HG03103 (cell line): ENCODE measurements at regions not wholly inside any gene's neighbourhood (a gene's known extent, or its start where the extent isn't known, plus 50 kb on each side); places are given as distances from the start of the nearest gene placed in this dataset.
"Not testable (repeated sequence)": the region's sequence is repeated elsewhere in the genome, so short reads cannot be mapped to it uniquely, and the experiment has no call there.

Experiments
- ATAC-seq: cut with Tn5 transposase; IDR thresholded peaks from one replicate; pipeline ENCODE4 v1.9.1; 2021; ENCODE audit warnings: low read depth; ENCODE audit not compliant: unreplicated experiment

DNA sequence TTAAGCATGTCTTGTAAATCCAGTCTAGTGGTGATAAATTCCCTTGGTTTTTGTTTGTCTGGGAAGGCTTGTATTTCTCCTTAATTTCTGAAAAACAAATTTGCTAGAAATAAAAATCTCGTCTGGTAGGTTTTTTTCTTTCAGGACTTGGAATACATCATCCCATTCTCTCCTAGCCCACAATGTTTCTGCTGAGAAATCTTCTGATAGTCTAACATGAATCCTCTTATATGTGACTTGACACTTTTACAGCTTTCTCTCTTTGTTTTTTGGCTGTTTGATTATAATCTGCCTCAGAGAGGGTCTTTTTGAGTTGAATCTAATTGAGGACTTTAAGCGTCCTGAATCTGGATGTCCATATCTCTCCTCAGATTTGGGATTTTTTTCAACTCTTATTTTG, 104.9 kb downstream of the FEM1C start:
- no peak for ATAC-seq

DNA sequence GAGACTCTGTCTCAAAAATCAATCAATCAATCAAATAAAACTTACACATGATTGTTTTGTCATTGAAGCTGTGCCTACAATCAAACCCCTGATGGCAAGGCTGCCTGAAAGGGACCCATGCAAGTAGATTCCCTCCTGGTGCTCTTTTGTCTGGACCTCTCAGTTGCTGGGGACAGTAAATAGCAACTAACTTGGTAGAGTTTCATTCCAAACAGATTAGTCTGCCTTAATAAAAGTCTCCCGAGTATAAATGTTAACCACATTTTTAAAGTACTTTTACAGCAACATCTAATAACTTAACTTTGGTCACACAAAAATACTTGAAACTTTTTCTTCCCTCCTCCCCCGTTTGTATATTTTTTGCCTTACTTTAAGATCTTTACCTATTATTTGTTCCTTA, 105.5 kb downstream of the FEM1C start:
- no peak for ATAC-seq

DNA sequence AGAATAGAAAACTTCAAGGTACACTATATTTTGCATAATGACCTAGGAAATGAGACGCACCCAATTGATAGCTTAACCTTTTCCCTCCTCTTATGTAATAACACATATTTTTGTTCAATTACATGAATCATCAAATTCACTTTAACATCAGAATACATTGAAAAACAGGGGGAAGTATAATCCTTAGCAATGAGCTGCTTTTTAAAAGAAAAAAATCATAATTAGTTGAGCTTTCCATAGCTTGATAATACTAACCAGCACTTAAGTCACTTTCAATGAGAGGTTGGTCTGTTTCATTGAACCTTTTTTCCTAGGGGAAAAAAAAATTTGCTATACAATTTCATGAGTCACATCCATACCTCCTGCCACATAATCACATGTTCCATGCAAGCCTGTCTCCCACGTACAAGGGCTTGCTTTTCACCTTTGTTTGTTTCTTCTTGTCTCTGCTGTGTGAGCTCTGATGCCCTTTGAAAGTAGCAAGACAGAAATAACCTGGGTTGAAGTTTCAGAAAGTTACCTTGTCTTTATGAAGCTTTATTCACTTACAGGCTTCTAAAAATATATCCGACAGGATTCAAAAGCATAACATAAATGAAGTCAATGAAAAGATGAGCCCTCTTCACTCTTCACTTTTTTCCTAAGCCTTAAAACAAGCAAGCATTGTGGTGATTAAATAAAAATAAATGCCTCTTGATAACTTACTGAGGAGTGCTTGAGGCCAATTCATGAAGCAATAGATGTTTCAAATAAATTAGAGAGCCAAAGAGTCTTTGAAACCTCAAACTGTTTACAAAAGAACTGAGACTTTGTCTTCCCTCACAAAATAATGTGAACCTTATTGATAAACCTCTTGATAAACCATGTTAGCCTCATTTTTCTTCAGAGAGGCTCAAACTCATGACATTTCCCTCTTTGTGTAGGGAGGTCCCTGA, 108.5 kb downstream of the FEM1C start:
- no peak for ATAC-seq

DNA sequence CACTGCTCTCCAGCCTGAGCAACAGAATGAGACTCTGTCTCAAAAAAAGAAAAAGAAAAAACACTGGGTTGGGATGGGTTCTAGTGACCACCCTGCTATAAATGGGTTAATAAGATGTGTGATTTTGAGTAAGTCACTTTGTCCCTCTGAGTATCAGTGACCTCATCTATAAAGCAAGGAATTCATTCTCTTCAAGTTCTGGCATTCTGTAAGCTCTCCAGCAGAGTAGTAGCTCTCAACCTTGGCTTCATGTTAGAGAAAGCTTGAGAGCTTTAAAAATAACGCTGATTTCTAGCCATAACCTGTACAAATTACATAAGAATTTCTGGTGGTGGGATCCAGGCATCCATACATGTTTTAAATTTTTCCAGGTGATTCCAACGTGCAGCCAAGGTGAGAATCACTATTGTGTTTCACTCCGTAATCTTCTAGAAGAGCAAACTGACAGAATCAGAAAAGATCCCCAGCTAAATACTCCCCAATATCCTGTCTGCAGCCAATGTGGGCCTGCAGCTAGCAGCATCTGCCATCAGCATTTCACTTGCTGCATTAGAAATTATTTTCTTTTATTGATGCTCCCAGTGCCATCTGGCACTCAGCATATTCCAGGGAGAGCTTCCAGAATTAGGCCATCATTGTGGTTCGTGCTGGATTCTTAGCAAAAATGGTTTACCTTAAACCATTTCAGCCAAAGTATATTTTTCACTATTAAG, 109.4 kb downstream of the FEM1C start:
- ATAC-seq = no peak

DNA sequence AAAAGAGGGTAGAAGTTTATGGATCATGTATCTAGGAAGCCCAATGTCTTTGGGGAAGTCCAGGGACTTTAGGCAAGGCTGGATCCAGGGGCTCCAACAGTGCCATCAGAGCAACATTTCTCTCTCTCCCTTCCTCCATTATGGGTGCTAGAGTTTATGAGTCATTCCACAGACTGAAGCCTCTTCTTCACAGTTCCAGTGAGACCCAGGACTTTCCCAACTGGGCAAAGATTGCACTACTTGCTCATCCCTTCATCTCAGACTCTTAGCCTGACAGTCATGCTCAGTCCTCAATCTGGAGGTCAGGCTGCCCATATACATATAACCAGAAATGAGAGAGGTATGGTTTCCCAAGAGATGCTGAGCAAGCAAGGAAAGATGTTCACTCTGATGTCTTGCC, 110.7 kb downstream of the FEM1C start:
- no peak for ATAC-seq

DNA sequence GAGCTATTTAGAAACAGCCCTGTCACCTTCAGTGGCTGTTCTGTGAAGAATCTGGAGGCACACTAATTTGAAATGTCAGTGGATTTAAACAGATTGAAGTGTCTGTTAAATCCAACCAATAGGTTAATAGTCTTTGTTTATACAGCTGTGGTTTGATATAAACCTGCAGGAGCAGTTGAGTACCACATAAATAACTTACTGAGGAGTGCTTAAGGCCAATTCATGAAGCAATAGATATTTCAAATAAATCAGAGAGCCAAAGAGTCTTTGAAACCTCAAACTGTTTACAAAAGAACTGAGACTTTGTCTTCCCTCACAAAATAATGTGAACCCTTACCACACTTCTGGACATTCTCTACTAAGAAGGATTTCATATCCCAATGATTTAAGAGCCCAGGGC, 111.9 kb downstream of the FEM1C start:
- ATAC-seq = no peak

DNA sequence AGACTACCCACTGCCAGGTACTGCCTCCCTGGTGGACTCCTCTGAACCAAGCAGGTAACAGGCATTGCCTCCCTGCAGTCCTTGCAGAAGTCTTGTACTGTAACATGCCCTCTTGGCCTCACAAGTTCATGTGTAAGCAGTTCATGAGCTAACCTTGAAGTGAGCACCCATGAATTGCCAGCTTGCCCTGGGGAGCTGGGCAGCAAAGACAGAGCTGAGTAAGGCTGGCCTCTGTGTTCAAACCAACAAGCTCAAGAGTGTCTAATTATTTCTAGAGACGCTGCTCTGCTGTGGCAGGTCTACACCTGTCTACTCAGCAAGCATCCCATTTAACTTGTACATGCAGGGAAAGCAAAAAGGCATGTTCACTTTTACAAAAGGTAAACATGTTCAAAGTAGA, 113.5 kb downstream of the FEM1C start:
- ATAC-seq = no peak

DNA sequence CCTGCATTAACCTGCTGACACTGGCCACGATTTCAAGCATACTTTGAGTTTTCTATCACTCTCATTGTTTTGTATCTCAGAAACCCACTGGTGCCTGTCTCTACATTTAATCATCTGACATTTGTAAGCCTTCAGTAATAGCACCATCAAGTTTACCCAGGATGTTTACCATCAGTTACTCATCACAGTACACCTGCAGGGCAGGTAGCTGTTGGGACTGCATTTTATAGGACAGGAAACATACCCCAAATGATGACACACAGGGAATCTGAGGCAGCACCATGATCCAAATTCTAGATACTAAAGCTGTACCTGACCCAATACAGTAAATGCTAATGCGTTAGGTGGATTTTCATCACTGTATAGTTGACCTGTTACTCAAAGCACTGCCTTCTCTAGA, 114.2 kb downstream of the FEM1C start:
- ATAC-seq = no peak

DNA sequence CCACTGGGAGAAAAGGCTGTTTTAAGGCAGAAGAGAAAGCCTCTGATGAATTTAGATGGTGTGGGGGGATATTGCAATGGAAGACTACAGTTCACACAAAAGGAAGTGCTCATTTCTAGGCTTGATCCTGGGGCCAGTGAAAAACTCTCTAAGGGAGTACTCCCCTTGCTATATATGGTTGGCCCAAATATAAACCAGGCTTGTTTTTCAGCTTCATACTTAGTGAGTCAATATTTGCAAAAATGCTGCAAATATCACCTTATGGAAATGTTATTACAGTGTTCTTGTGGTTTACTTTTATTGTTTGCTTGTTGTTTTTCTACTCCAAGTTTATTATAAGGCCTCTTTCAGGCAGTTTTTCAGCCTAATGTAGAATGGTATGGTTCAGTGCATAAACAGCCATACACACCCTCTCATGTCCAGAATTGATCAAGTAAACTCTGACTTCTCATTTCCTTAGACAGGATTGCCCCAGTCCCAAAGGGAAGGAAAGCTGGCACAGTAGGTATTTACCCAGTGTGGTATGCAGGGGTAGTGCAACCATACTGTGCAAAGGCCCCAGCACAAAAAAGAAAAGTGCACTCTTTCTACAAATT, 115.1 kb downstream of the FEM1C start:
- ATAC-seq = no peak

DNA sequence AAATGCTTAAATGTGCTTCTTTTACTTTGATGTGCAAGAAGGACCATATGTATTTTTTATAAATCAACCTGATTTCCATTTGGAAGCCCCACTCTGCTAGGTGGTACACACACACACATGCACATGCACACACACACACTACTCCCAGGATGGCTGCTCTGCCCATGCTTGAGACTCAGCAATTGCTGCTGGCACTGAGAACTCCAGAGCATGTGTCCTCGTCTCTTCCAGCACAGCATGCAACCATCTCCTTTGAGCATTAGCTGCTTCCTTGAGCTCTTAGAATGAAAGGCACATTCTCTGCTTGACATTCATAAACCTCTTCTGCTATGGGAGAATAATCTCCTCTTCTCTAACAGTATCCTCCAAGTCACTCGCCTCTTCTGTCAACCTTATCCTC, 115.9 kb downstream of the FEM1C start:
- no peak for ATAC-seq

DNA sequence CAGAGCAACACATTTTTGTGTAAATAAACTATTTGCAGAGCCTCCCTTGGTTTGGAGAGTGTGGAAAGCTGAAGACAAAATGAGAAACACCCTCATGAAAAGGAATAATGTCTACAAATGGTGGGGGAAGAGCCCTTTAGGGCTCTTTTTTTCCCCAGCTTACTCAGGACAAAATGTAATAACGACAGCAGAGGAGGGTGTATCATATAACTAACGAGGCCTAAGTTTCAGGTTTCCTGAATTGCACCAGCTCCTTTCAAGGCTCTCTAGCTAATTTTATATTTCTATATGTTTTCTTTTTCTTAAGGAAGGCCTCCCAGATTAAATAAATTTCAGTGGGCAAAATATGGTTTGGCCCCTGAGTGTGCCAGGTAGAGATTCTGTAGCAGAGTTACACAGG, 116.3 kb downstream of the FEM1C start:
- no peak for ATAC-seq

DNA sequence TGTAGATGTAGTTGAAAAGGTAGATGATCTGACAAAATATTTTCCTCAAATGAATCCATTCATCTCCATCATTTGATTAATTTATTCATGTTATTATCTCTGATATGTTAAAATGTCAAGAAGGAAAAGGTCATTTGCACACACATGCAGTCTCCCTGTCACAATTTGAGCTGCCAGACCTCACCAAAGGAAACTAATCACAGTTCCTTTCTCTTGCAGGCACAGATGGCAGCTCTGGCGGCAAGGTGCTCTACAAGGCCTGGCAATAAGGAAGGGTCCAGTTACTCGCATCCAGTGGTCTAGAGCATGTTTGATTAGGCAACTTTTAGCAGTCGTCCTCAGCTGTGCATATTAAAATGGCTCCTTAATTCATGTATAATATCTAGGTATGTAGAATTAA, 120.1 kb downstream of the FEM1C start:
- no peak for ATAC-seq

DNA sequence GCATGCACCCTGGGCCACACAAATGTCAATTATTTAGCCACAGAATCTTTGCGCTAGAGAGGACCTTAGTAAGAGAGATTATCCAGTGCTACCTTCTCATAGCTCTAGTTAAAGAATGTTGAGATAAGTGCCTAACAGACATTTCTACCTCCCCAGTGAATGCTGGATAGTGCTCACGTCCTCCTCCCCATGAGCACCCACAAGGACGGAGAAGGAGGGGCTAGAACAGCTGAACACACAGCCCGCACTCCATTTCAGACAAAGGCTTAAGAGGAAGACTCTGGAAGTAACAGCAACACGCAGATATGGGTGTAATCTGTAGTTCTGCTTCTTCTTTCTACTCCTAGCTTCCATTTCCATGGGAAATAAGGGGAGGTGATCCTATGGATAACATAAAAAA, 120.5 kb downstream of the FEM1C start:
- no peak for ATAC-seq

DNA sequence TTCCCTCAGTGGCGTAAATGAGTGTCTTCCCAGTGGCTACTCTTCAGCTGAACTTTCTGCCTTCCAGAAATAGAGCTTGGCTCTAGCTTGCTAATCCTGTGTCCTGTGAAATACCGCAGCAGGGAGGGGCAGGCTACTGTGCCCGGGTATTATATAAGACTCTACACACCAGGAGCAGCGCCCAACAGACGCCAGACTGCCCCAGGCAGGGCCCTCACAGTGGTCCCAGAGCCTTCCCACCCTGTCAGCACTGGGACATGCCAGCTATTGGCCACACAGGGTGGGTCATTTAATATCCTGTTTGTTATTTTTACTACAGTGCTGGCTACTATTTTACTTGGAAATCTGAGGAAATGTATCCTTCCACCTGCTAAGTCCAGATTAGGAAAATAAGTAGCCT, 121.0 kb downstream of the FEM1C start:
- no peak for ATAC-seq

DNA sequence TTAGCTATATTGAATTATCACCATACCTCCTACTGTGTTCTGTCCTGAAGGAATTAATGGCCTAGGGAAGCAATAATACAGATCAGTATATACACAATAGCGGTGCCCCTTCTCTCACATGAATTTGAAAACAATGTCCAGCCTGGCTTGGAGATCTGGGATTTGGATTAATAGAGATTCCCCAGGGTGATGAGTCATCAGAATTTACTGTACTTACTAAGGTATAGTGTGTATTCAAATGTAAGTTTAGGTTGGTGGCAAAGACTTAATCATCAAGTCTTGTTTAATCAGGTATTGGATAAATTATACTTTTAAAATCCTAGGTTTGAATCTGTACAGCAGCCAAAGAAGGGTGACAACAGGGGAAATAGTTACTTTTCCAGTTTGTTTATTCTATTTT, 121.5 kb downstream of the FEM1C start:
- no peak for ATAC-seq

DNA sequence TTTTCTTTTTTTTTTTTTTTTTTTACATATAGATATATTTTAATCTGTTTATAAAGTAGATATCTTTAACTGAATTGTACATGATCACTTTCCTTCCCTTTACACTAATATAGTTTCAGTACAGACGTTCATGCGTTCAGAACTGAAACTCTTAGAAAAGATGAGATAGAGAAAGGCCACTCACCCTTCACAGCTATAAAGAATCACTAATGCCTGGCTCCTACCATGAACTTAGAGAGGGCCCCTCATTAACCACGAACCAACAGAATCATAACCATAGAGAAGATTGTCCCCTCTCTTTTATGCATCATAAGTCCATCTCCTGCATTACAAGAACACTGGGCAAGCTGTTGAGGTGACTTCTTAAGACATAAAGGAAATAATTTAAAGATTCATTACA, 123.8 kb downstream of the FEM1C start:
- not testable (repeated sequence) for ATAC-seq

DNA sequence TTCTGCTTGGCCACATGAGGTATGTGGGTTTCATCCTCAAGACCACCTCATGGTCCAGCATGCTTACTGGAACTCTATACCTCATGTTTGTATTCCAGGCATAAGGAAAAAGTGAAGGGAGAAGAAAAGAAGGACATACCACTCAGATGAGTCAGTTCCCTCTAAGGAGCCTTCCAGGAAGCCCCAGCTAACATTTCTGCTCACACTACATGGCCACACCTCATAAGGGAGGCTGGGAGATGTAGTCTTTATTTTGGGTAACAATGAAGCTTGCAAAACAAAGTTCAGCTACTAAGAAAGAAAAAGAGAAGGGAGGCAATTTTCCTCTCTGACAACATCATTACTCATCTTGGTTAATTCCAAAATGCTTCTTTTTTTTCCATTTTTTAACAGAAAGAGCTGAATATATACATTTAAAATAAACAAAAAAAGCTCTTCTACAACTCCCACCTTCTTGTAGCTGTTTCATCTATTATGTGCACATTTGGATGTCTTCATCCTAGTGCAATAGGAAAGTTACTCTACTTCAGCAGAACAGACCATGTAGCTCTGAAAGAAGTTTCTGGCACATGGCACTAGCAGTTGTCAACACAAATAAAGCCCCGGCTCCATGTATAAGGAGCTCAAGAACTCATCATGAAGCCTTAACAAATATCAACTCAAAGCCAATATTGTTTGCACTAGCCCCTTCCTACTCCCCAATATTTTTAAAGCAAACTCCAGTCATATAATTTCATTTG, 123.6 kb upstream of the CCDC112 start:
- ATAC-seq = no peak

DNA sequence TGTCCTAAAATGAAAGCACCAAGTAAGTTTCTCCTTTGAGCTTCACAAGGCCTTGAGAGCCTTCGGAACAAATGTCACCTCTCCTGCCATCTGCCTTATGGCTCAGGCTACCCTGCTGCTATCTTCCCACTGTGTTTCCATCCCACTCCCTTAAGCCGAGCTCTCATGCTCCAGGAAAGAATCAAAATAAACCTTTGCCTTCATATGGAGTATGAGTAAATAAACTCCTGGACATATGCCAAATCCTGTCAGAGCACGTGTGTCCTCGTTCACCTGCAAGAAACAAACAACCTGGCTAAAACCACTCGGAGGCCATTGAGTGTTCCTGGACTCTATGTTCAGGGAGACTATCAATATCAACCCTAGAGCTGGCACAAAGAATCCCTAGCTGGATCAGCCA, 122.3 kb upstream of the CCDC112 start:
- no peak for ATAC-seq

DNA sequence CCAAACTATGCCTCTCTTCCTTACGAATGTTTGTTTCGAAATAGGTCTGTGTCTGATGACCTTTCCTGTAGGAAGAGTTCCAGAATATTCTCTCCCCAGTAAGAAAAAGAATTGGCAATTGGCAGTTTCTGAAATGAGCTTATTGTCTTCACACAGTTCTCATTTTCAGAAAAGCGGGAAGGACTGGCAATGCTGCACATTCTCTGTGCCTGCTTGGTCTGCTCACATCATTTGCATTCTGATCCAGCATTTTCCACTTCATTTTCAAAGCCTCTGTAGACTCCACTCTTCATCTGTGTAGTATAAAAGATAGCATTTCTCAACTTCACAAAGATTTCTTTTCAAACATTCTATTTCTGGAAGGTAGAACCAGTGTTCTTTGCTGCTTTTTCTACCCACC, 120.6 kb upstream of the CCDC112 start:
- no peak for ATAC-seq

DNA sequence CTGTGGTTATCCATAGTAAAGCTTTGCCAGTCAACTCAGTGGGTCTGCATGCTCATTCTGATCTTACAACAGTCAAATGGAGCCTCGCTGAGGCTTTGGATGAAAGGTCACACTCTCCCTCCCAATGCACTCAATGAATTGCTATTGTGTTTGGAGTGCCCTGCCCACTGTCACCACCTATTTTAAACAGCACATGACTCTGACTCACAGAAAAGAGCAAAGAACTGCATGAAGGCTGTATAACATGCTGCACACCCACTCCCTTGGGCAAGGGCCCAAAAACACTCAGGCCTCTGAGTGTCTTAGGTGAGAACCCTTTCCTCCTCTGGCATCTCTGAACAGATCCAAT, 118.7 kb upstream of the CCDC112 start:
- no peak for ATAC-seq
